Amniotic stem cell (primary cell): ENCODE measurements at regions not wholly inside any gene's neighbourhood (a gene's known extent, or its start where the extent isn't known, plus 50 kb on each side); places are given as distances from the start of the nearest gene placed in this dataset.

Experiments used
- DNase-seq: peaks from one replicate; lab custom pipeline; 2025; lab: John Stamatoyannopoulos, UW

DNA sequence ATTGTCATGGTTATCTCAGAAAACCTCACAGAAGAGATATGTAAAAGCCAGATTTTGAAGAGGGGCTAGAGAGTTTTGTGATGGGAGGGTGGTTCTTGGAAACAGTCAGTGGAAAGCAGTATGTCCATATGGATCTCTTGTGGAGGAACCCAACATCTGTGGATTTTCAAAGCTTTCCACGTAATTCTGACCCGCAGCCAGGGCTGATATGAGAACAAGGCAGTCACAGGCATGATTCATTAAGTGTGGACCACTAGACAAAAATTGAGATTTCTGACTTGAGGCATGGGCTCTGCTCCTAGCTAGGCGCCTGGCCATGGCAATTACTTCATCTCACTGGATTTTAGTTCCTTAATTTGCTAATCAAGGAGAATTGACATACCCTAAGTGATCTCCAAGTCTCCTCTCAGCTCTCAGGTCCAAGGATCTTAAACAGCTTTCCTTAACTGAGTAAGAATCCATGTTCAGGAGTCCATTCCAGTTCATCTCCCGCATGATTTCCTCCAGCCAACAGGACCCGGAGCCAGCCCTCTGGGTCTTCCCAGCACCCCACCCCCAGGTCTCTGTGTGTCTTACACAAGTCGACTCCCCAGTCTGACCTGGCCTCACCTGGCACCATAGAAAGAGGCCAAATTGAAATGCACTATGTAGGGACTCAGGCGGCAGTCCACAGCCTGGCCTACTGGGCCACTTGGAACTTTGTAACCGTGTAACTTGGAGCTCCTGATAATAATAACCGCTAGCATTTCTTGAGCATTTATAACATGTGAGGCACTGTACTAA lies 176.3 kb upstream of the PARP11 start:
- no peak for DNase-seq

DNA sequence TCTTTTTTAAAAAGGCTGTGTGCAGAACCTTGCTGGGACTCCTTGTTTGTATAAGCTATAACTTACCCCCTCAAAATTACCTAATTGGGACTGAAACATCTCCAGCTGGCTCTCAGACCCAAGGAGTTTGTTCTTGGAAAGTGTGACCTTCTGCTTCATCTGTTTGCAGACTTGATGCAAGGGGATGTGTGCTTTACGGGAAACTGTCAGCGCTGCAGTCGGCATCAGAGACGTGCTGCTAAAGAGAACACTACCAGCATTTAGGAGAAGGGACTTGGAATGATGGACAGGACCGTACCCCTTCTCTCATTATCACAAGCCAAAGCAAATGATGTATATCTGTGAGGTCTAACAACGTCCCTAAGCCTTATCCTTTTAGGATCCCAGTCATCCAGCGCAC lies 174.2 kb upstream of the PARP11 start:
- no peak for DNase-seq

DNA sequence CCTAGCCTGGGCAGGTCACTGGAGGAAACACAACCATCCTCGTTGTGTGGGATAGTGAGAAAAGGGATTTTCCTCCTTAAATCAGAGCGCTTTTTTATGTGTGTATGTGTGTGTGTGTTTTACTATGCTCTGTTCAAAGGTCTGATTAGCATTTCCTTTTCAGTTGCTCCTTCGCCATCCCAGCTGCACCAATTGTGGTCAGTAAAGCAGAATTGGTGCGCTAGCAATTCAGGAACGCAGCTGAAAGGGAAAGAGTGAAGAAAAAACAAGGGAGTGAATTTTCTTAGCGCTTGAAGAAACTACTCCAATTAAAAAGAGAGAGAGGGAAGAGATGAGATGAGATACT lies 173.3 kb upstream of the PARP11 start:
- no peak for DNase-seq

DNA sequence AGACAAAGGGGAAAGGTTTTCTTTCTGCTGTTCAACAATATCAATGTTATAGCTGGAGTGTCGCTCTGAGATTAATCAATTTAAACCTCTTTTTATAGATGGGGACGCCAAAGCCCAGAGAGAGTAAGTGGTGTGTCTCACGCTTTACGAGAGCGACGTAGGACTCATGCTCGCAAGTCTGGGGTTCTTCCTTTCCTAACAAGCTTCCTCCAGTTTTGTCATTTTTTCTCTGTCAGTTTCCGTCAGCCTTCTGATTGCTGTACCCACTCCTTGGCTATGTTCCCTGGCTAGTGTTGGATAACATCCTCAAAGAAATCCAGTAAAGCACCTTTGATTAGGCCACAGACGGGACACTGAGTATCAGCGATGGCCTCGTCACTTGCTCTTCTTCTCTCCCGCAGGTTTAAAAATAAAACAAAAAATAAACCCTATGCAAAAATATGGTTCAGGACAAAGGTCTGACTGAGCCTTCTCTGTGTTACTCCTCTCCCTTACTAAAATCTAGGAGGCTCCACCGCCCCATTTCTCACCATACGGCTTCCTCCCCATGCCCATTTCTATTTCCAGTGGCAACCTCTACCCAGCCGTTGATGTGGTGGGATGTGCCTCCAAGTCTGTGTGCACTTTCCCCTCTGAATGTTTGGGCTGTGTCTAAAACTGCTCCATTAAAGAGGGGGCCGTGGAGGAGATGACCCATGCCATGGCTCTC lies 172.7 kb upstream of the PARP11 start:
- no peak for DNase-seq

DNA sequence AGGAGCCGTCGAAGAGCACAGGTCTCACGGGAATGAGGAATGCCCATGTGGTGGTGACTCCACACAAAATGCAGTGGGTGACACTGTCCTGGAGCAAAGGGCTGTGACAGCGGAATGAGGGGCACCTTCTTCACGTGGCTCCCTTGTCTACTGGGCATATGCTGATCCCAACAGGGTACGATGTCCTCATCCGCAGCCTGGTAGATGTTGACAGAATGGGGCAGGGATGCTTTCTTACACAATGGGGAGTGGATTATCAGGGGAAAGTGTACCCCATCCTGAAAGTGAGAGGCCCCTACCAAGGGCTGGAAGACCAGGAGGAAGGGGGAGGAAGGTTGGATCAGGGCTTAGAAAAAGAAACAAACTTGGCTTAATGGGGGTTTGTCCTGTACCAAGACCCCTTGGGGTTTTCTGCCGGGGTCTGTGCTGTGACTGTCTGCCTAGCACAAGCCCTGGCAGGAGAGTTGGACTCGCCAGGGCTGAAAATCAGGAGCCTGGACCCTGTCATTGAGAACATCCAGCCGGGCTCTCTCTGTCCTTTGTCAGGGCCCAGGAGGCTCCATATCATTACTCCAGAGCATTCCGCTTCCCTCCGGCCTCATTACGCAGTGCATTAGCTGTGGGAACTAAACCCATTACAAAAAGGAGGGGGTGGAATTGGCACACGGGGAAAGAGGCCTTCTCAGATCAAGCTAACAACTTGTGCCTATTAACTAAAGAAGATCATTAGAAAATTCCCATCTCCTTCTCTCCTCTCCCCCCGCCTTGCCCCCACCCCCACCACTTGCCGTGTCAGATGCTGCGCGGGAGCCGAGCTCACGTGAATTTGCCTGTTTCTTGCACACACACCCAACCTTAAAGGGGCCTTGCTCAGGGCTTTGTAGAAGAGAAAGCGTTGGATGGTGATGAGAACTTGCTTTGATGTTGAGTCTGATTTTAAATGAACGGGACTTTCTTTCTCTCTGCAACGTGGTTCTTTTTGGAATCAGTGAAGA lies 171.8 kb upstream of the PARP11 start:
- DNase-seq = no peak

DNA sequence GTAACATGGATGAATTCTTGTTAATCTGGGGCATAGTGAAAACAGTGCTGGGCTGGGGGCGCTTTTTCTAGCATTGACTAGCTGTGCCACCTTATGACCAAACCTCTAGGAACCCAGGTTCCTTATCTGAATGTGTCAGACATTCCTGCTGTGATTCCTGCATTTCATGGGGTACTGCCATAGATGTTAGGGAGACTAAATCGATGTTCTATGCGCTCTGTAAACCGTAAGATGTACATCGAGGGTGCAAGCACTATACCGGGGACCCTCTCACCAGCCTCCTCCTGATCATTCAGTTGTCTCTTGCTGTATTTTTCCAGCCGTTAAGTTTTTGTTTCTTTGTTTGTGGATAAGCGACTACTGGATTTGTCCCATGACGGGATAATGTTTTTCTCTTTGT lies 170.9 kb upstream of the PARP11 start:
- no peak for DNase-seq

DNA sequence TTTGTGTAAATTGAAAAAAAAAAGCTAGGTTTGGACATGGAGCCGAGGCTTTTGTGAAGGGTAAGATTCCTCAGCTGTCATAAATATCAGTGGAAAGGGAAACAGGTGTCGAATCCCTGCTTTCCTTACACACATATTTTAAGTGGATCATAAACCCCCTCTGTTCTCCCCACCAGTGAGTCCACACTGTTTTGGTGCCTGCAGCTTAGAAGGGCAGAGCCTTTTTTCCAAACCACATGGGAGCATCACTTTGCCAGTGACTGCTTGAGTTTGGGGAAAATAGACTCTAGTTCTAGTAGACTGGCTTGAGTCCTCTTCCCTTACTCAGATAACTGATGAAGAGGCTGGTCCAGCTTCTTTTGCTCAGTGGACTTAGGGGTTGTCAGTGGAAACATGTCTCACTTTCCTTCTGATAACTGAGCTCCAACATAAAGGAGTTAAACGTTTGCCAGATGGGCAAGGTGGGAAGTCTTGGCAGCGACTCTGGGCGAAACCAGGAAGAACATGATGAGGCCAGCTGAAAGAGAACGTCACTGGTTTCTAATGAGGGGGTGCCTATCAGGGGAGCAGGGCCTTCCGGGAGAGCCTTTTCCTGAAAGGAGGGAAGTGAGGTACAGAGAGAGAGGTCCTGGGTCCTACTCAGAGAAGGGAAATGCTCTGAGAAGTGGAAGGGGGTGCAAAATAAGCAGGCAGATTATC lies 168.1 kb upstream of the PARP11 start:
- no peak for DNase-seq

DNA sequence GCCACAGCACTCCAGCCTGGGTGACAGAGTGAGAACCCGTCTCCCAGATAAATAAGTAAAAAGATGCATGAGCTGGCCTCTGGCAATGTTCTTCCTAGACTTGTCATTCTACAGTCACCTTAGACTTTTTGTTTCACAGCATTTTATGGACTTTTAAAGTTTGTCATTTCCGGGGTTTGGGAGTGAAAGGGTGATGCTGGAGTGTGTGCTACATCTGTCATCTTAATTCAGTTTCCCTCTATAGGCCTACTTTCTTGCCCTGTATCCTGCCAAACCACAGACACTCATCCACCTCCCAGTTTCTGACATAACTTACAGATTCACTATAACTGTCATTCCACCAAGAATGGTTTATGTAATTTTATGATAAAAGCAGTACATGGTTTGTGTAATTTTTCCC lies 166.7 kb upstream of the PARP11 start:
- no peak for DNase-seq

DNA sequence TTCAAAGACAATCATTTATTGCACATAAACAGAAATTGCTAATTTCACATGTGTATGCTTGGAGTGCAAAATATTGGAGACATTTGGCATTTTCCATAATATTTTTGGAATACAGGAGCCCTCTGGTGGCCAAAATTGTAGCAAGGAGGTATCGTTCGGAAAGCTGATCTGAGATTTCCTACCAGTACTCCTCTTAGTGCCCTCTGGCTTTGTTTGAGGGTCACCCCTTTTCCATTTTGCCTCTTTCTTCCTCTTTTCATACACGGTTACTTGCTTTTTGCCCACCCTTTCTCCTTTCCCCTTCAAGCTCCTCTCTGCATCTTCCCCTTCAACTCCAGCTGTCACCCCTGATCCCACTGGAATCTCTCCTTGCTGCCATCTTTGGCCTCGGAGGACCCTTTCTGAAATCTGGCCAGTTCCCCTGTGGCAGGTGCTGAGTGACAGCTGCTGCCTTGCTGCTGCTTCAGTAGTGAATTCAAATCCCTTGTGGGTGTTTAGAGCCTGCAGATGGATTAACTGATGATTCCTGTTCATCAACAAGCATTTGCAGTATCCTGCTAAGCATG lies 164.6 kb upstream of the PARP11 start:
- DNase-seq = peak; percentile 17

DNA sequence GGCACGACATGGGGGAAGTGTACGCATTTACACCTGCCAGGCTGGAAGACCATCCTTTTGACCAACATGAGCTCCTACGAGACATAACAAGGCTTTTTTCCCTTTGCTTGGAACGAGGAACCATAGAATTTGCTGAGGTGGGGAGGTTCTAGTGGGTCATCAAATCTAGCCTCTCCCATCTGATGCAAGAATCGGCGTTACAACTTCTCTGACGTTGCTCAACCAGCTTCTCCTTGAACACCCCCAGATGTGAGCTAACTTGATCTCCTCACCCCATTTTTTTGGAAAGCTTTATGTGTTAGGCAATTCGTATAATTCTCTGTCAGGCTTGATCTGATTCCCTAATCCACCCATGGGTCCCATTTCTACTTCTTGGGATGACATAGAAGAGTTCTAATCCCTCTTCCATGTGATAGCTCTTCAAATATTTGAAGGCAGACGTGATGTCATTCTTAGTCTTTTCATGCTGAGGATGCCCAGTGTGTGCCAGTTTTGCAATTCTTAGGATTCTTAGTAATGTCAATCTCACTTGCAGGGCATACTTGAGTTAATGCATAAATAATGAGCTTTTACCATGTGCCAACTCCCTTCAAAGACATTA lies 163.6 kb upstream of the PARP11 start:
- DNase-seq = no peak

DNA sequence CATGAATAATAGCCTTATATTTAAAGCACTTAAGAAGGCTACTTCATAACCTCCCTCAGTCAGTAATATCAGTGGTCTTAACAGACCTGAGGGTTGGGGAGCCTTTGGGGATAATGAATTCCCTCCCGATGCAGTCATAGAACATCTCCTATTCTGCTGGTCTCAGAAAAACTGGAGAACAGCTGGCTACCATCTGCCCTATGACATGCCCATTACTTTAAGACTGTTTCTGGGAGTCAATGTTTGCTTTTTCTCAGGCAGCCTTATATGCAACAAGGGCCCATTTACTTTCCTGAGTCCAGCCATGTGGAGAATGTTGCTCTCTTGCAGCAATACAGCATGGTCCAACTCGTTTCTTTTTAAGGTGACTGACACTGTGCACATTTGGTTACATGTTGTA lies 161.7 kb upstream of the PARP11 start:
- no peak for DNase-seq

DNA sequence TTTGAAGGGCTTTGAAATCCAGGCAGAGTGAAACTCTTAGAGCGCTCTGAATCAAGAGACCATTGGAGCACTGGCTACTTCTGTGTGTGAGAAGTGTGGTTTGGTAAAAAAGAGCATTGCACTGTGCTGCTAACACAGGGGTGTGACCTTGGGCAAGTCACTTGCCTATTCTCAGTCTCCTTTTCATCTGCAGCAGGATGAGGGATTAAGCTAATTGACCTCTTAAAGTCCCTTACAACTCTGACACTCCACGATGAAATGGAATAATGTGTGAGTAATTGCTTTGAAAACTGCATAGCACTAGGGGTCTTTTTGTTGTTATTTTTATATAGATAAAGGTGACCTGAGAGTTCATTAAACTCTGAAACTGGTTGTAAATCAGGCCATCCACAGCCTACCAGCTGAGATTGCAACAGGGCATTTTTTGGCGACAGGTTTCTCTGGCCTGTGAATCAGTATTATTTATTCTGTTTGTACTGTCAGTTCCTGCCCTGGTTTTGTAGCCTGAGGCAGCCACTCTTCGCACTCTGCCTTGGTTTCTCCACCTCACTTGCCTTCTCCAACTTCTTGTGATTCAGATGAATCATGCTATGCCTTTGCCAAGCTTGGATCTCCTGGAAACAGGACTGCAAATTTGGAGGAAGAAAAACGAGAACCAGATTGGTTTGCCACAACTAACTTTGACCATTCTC lies 159.9 kb upstream of the PARP11 start:
- no peak for DNase-seq

DNA sequence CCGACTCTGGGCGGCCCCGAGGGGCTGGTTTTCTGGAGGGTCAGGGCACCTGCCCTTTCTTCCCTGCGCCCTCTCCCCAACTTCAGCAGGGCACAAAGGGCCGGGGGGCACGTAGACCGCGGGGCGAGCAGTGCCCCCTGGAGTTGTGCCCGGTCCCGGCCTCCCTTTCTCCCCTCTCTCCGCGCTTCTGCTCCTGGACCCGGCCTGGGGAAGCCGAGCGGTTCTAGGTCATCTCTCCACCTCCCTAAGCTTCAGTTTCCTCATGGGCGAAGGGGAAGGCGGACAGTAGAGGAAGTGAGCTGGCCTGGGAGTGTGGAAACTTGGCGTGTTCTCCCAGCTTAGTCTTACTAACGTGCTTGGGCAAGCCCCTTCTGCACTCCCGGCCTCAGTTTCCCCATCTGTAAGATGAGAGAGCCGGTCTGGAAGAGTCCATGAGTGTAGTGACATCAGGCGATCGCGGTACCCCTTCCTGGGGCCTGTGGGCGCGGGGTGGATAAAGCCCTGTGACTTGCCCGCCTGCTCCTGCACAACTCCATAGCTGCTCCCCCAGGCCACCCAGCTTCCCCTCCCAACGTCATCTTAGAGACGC lies 158.6 kb upstream of the PARP11 start:
- DNase-seq = no peak

DNA sequence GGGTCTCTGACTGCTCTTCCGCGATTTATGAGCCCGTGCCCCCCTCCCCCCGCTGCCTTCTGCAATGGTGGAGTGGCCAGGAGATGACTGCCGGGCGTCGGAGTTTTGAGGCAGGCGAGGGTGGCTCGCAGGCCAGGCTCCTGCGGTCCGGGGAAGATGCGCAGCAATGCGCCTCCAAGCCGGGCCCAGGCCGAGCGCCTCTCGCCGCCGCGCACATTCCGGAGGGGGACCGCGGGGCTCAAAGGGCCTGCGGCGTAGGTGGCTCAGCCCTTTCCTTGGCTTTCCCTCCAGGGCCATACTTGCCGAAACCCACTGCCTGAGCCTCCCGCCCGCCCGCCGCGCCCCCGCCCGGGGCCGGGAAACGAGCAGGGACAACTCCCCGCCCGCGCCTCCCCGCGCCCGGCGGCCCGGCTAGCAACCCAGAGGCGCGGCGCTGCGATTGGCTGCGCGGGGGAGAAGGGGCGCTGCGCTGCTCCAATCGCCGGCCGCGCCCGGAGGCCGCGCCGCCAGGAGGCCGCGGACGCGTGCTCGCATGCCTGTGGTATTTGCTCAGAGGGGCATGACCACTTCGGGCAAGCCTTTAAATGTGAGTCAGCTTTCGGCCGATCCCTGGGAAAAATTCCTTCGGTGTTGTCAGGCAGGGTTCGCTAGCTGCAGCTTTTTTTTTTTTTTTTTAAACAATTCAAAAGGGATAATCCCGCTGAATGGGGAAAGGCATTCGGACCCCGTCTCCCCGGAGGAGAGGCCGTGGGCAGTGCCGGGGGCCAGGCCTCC lies 157.9 kb upstream of the PARP11 start:
- DNase-seq = peak; percentile 94

DNA sequence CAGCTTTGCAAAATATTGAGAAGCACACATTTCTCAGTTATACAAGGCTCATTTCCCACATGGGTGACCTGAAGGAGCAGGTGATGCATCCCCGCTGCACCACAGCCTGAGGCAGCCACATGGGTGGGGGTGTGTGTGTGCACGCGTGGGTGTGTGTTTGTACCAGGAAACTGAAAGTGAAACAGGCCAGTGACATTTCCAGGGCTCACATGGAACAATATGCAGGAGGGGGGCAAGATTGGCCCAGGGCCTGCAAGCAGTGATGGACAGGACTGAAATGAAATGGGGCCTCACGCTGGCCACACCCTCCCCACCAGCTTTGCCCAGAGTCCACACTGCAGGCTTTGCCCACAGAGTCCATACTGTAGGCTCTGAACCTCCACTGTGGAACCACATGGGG lies 154.2 kb upstream of the PARP11 start:
- DNase-seq = no peak

DNA sequence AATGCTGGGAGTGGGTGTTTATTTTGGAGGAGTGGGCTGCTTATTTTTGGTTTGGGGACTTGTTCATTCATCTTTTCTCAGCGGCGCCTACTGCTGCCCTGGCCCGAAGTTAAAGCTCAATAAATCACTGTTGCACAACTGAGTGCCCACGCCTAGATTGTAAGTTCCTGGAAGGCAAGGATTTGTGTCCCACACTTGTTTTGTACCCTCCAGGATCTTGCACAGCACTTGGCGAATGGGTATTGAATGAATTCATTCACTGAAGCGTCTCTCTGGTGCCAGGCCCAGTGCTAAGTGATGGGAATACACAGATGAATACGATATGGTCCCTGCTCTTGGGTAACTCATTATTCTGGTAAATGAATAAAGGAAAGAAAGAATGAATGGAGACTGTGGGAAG lies 153.3 kb upstream of the PARP11 start:
- no peak for DNase-seq

DNA sequence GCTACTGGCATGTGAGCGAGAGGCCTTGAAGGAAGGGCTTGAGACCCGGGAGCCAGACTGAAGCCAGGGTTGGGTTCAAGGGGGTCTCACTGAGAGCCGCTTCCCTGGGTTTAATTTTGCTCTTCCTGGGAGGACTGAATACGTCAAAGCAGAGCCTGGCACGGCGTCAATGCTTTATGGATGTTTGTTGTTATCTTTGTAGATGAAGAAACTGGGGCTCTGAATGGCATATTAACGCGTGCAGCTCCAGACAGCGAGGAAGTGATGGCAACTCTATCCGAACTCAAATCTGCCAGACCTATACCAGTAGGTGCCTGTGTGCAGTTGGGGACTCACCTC lies 152.8 kb upstream of the PARP11 start:
- no peak for DNase-seq

DNA sequence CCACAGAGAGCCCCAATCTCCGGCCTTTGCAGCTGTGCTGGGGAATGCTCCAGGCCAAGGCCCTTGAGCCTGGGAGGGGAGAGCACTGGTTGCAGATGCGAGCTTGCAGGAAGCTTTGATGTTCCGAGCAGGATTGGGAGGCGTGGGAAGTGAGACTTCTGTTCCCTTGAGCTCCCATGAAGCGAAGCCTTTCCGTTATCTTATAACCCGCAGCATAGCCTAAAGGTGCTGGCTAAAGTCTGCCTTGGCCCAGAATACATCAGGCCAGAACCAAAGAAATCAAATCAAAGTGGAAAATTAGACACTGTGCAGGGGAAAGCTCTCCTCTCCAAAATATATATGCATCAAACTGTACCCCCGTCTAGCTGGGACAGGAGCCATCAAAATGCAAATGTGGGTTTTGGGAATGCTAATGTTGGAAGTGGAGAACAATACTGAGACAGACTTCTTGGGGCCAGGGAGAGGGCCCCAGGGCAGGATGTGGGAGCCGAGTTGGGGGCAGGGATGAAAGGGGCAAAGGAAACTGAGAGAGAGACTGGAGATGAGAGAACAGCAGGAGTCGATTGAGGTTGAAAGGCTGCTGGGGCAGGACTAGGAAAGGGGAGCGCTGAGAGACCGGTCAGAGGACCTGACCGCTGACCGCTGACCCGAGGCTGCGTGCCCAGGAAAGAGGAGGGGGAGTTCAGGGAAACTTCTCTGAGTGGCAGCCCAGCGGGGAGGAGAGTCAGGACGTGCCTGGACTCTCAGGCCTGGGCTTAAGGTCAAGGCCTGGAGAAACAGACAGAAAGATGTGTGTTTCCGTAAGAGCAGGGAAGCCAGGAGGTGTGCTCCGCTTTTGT lies 152.2 kb upstream of the PARP11 start:
- no peak for DNase-seq

DNA sequence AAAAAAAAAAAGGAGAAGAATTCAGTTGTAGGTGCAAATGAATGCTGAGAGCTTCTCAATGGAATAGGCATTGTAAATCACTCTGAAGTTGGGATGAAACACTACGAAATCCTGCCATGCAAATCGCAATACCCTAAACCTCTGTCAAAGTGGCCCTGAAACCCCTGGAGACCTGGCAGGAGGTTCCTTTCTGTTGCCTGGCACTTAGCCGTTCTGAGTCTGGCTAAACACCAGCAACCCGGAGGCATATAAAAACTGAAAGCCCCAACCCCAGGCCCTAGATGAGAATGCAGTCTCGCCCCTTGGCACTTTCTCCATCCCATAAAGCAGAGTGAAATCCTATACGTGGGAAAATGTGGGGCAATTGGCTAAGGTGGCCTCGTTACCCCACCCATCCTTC lies 151.5 kb upstream of the PARP11 start:
- no peak for DNase-seq
